Nephron (organoid): ENCODE measurements at regions not wholly inside any gene's neighbourhood (a gene's known extent, or its start where the extent isn't known, plus 50 kb on each side); places are given as distances from the start of the nearest gene placed in this dataset.

Source experiments
- H3K27ac Mint-ChIP-seq, 3 experiments: 2 replicates each; pipeline ENCODE4 v1.8.0; 2020; ENCODE audit warnings: mixed read lengths in 3 of 3, mild to moderate bottlenecking in 2 of 3, moderate library complexity in 1 of 3
- H3K27me3 Mint-ChIP-seq: 2 replicates; pipeline ENCODE4 v1.8.0; 2021; ENCODE audit warnings: low read depth, mild to moderate bottlenecking, moderate library complexity, mixed read lengths
- H3K36me3 Mint-ChIP-seq: 2 replicates; pipeline ENCODE4 v1.8.0; 2020; ENCODE audit warnings: low read depth, mixed read lengths
- H3K4me1 Mint-ChIP-seq: 2 replicates; pipeline ENCODE4 v1.8.0; 2020; ENCODE audit warnings: mixed read lengths
- H3K4me3 Mint-ChIP-seq, 3 experiments: 2 replicates each; pipeline ENCODE4 v1.8.0; 2020; ENCODE audit warnings: mild to moderate bottlenecking in 3 of 3, mixed read lengths in 3 of 3, moderate library complexity in 2 of 3
- H3K9me3 Mint-ChIP-seq: 2 replicates; pipeline ENCODE4 v1.8.0; 2020; ENCODE audit warnings: mixed read lengths
- CTCF ChIP-seq, 3 experiments: fragments of 200-600 bp; sonication (generic); IDR thresholded peaks; one replicate each; pipeline ENCODE4 v1.5.0; 2021; ENCODE audit warnings: antibody characterized with exemption in 3 of 3; ENCODE audit not compliant: unreplicated experiment in 3 of 3

- H3K9me3 Mint-ChIP-seq, result peaks cover 25% of the 10 kb centered on the region
- H3K27me3 Mint-ChIP-seq, result no peaks in the 10 kb centered on the region
- H3K4me1 Mint-ChIP-seq, result no peaks in the 10 kb centered on the region
- no peak overlapping the region for H3K4me3 Mint-ChIP-seq
- H3K36me3 Mint-ChIP-seq, result no peaks in the 10 kb centered on the region
- TF ChIP-seq CTCF (IDR thresholded peaks at IDR 0.05; ENCODE audit: unreplicated experiment in 3 of 3), result no peak
- no peak overlapping the region for H3K27ac Mint-ChIP-seq
These were observed 158.1 kb upstream of the USP38 start for GRCh38 chr4:143026459-143027170.

- Mint-ChIP-seq H3K36me3 (no peaks in the 10 kb centered on the region), H3K9me3 (peaks cover 11% of the 10 kb centered on the region), H3K27ac (no peak overlapping the region), H3K4me3 (no peak overlapping the region), H3K27me3 (no peaks in the 10 kb centered on the region), H3K4me1 (no peaks in the 10 kb centered on the region)
- no peak for TF ChIP-seq CTCF (IDR thresholded peaks at IDR 0.05; ENCODE audit: unreplicated experiment in 3 of 3)
These were observed 149.1 kb upstream of the USP38 start for GRCh38 chr4:143035661-143036060.

- Mint-ChIP-seq H3K9me3 (peaks cover 4% of the 10 kb centered on the region), H3K27ac (no peak overlapping the region), H3K27me3 (no peaks in the 10 kb centered on the region), H3K4me1 (no peaks in the 10 kb centered on the region), H3K4me3 (no peak overlapping the region), H3K36me3 (no peaks in the 10 kb centered on the region)
- TF ChIP-seq CTCF (IDR thresholded peaks at IDR 0.05; ENCODE audit: unreplicated experiment in 3 of 3), result no peak
These were observed 148.3 kb upstream of the USP38 start for GRCh38 chr4:143036443-143036842.

GRCh38 chr4:143046454-143046853 lies 138.3 kb upstream of the USP38 start:
- H3K27ac Mint-ChIP-seq, result no peak overlapping the region
- H3K4me1 Mint-ChIP-seq, result no peaks in the 10 kb centered on the region
- no peaks in the 10 kb centered on the region for H3K27me3 Mint-ChIP-seq

GRCh38 chr4:143046906-143047305 lies 137.8 kb upstream of the USP38 start:
- Mint-ChIP-seq H3K9me3 (no peaks in the 10 kb centered on the region), H3K4me1 (no peaks in the 10 kb centered on the region), H3K36me3 (no peaks in the 10 kb centered on the region), H3K27ac (no peak overlapping the region), H3K4me3 (no peak overlapping the region), H3K27me3 (no peaks in the 10 kb centered on the region)
- no peak for TF ChIP-seq CTCF (IDR thresholded peaks at IDR 0.05; ENCODE audit: unreplicated experiment in 3 of 3)

More at GRCh38 chr4:143046454-143046853, 138.3 kb upstream of the USP38 start:
- H3K4me3 Mint-ChIP-seq, result no peak overlapping the region
- no peaks in the 10 kb centered on the region for H3K36me3 Mint-ChIP-seq
- no peaks in the 10 kb centered on the region for H3K9me3 Mint-ChIP-seq
- TF ChIP-seq CTCF (IDR thresholded peaks at IDR 0.05; ENCODE audit: unreplicated experiment in 3 of 3), result no peak

GRCh38 chr4:143054971-143055370 lies 129.7 kb upstream of the USP38 start:
- H3K27ac Mint-ChIP-seq, result no peak overlapping the region
- TF ChIP-seq CTCF (IDR thresholded peaks at IDR 0.05; ENCODE audit: unreplicated experiment in 3 of 3), result no peak
- peaks cover 3% of the 10 kb centered on the region for H3K9me3 Mint-ChIP-seq
- no peaks in the 10 kb centered on the region for H3K4me1 Mint-ChIP-seq
- H3K4me3 Mint-ChIP-seq, result no peak overlapping the region
- no peaks in the 10 kb centered on the region for H3K27me3 Mint-ChIP-seq
- no peaks in the 10 kb centered on the region for H3K36me3 Mint-ChIP-seq
